ENCODE measurements at regions not wholly inside any gene's neighbourhood (a gene's known extent, or its start where the extent isn't known, plus 50 kb on each side); places are given as distances from the start of the nearest gene placed in this dataset.

GRCh38 chr20:24378661-24379483, 90.6 kb upstream of the SYNDIG1 start:
- no peak overlapping the region for H3K27ac ChIP-seq
- no peak for TF ChIP-seq CTCF (IDR thresholded peaks at IDR 0.05)
- no peak for TF ChIP-seq ZFX (IDR thresholded peaks at IDR 0.05; ENCODE audit: borderline replicate concordance)

- H3K27ac ChIP-seq = no peak overlapping the region
- TF ChIP-seq CTCF (IDR thresholded peaks at IDR 0.05) (no peak), ZFX (IDR thresholded peaks at IDR 0.05; ENCODE audit: borderline replicate concordance) (no peak)
Measured at GRCh38 chr20:24376311-24377099, 92.9 kb upstream of the SYNDIG1 start.

- TF ChIP-seq CTCF (IDR thresholded peaks at IDR 0.05) = no peak
- TF ChIP-seq ZFX (IDR thresholded peaks at IDR 0.05; ENCODE audit: borderline replicate concordance) = no peak
- H3K27ac ChIP-seq = no peak overlapping the region
Measured at GRCh38 chr20:24373372-24373771, 96.1 kb upstream of the SYNDIG1 start.

GRCh38 chr20:24370911-24371695, 98.3 kb upstream of the SYNDIG1 start:
- TF ChIP-seq ZFX (IDR thresholded peaks at IDR 0.05; ENCODE audit: borderline replicate concordance) (no peak), CTCF (IDR thresholded peaks at IDR 0.05) (no peak)
- H3K27ac ChIP-seq = no peak overlapping the region

- TF ChIP-seq ZFX (IDR thresholded peaks at IDR 0.05; ENCODE audit: borderline replicate concordance) (no peak), CTCF (IDR thresholded peaks at IDR 0.05) (no peak)
- H3K27ac ChIP-seq = no peak overlapping the region
Measured at GRCh38 chr20:24370249-24370648, 99.2 kb upstream of the SYNDIG1 start.

GRCh38 chr20:24368253-24368652, 101.2 kb upstream of the SYNDIG1 start:
- H3K27ac ChIP-seq = no peak overlapping the region
- TF ChIP-seq ZFX (IDR thresholded peaks at IDR 0.05; ENCODE audit: borderline replicate concordance) (no peak), CTCF (IDR thresholded peaks at IDR 0.05) (no peak)
